SIG-M5 treated with dmso at 0.1 percent for 504 hours (cell line): ENCODE measurements at regions not wholly inside any gene's neighbourhood (a gene's known extent, or its start where the extent isn't known, plus 50 kb on each side); places are given as distances from the start of the nearest gene placed in this dataset.
A peak's percentile ranks its signal among the peaks of the same experiment; 100 is the strongest.

Source experiments
- DNase-seq: peaks from one replicate; lab custom pipeline; 2025; ENCODE audit not compliant: unreplicated experiment; lab: John Stamatoyannopoulos, UW

DNA sequence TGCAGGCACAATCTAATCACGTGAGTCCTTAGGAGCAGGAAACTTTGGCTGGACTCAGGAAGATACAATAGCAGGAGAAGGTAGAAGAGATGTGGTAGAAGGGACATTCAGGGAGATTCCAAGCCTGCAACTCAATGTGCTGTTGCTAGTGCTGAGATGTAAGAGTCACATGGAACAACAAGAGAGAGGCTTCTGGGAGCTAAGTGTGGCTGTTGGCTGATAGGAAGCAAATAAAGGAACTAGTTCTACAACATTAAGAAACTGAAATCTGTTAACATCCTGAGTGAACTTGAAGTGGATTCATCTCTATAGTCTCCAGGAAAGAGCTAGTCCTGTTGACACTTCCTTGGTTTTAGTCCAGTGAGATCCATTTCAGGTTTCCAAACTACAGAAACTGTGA, 1207.4 kb downstream of the ADGRL3 start:
- peak; percentile 1 for DNase-seq

DNA sequence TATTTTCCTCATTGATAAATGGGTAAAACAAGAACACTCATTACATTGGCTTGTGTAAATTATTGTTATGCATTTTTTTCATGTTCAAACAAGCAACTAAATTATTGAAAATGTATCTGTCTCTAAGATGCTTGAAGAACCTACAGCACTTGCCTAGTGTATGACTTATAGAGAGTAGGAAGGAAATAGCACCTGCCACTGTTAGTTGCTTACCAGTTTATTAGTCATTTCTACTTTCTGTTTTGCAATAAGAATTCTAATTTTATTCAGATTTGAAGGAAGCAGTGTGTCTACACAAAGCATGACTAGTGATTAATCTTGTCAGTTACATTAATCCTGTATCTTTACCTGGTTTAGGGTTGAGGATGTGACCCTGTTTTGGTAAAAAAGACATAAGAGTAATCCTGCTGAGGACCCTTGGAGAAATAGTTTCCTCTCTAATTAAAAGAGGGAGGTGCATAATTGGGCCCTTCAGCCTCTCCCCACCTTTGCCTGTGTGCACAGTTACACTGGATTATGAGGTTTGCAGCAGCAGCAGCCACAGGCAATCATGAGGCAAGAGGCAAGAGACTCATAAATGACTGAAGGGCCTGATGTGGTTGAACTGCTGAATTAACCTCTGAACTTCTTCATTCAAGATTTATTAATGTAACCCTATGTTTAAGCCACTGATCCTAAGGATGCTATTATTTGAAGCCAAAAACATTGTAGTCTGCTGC, 1202.1 kb downstream of the ADGRL3 start:
- peak; percentile 23 for DNase-seq

DNA sequence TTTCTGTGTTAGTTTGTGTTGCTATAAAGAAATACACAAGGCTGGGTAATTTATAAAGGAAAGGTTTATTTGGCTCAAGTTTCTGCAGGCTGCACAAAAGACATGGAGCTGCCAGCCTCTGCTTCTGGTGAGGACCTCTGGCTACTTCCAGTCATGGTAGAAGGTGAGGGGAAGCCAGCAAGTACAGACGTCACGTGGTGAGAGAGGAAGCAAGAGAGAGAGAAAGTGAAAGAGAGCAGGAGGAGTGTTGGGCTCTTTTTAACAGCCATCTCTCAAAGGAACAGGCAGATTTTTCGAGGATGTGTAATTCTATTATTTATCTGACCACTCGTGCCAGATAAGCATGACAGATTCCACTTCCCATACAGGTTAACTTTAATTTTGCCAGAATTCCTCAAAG, 1199.1 kb downstream of the ADGRL3 start:
- peak; percentile 33 for DNase-seq

DNA sequence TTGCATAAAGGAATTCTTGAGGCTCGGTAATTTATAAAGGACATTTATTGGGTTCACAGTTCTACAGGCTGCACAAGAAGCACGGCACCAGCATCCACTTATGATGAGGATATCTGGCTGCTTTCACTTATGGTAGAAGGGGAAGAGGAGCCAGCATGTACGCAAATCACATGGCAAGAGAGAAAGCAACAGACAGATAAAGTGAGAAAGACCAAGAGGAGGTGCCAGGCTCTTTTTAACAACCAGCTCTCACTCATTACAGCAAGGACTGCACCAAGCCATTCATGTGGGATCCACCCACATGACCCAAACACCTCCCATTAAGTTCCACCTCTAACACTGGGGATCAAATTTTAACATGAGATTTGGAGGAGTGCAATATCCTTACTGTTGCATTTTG, 1198.2 kb downstream of the ADGRL3 start:
- DNase-seq: no peak

DNA sequence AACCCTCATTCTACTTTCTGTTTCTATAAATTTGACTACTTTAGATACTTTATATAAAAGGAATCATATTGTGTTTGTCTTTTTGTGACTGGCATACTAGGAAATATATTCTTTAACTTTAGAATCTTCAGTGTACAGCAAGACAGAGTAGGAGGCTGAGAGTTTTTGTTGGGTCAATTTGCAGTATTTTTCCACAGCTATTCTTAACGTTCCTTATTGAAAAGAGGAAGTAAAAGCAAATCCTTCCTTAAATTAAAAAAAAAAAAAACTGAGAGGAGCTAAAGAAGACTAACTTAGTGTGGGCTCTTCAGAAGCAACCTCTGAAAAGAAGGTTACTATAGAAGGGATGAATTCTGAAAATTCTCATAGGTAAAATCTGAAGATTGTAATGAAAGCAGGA, 1194.6 kb downstream of the ADGRL3 start:
- peak; percentile 34 for DNase-seq

DNA sequence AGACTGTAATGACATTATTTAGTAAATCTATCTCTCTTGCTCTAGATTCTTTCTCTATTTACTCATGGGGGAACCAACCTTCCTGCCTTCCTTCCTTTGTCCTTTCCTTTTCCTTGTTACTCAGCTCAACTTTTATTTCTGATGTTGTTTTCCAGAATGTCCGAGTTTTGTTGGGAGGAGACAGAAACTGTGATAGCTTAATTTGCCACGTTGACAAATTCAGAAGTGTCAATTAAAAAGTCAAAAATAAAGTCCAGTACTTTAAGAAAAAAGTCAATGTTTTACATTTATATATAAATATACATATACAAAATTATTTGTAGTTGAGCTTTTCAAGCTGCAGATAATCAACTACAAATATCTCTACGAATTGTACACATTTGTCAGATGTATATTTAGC, 1187.7 kb downstream of the ADGRL3 start:
- DNase-seq: no peak

DNA sequence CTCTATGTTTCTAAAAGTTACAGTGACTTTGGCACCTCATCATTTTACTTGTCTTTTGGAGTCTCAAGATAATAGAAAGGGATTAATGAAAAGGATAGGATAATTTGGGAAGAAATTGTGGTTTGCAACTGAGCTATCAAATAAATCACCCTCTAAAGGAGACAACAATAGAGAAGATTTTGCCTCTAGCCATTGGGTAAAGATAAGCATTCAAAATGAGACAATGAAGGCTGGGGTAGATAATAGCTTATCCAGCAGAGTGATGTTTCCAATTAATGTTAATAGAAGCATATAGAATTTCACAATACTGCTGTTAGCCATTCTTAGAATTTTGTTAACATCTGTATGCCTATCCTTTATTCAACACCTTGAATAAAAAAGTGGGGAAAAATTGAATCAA, 1177.6 kb downstream of the ADGRL3 start:
- no peak for DNase-seq

DNA sequence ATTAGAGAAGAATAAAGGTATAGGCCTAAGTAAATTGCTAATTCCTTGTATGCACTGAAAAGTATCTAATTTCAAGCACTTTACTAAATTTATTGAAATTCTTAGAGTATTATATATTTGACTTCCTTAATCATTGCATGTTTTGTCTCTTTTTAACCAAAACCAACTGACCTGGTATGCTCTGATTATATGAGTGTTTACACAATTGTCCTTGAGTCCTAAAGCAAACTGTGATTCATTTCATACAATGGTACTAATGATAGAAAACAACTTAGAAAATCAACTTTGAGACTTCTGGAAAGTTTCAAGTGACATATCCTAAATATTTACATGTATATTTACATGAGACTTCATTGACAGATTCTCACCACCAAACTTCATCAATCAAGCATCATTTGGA, 1177.1 kb downstream of the ADGRL3 start:
- DNase-seq: no peak

DNA sequence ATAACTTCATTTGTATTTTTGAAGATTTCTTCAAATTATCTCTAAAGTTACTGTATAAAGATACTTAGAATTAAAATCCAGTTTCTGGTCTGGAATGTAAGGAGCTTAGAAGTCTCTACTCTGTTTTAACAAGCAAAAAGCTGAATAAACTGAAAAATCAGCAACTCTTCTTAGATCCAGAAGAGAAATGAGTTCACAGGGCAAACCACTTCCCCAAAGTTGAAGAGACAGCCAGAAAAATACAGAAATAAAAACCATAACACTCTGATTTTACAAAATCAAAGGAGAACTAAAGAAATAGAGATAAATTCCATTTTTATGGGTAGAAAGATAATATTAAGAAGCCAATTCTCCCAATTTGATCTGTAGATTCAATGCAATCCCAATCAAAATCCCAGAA, 1166.8 kb downstream of the ADGRL3 start:
- no peak for DNase-seq

DNA sequence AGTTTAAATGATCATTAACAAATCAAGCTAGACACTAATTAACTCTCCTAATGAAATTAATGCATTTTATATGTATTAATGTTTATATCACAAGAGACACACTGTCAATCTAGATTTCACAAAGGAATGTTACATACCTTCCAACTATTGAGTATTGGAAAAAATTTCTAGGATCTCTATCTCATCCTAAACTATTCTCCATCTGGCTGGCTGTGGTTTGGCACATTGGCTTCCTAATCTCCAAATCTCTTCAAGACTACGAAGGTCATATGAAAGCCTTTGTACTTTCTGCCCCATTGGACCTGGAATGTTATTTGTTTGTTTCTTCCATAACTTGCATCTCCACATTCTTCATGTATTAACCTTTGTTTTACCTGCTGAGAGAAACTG, 1160.0 kb downstream of the ADGRL3 start:
- DNase-seq: no peak

DNA sequence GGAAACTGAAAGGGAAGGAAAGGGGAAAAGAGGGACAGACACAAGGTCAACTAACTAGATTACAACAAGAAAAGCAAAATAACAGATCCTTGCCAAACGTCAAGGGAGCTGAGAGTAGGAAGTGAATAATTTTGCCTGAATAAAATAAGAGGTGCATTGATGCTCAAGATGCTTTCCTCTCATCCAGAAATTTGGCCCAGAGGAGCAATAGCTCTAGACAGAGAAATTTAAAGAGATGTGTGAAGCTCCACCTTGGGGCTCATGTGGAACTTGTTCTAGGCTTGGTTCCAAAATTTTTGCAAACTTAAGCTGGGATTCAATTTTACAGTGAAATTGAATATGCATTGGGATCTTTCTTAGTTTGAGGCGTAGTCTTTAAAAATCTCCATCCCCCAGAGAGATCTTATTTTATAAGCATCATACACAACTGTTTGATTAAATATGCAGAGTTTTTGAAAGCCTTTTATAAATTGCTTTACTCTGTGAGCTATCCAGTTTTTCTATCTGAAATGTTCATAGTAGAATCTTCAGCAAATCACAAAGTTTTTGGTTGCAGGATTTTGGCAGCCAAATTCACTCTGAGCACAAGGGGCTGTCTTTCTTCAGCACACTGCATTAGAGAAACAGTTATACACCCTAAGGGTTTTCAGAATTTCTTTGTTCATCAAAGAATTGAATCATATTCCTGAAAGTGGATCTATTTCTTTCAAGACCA, 1159.5 kb downstream of the ADGRL3 start:
- no peak for DNase-seq

DNA sequence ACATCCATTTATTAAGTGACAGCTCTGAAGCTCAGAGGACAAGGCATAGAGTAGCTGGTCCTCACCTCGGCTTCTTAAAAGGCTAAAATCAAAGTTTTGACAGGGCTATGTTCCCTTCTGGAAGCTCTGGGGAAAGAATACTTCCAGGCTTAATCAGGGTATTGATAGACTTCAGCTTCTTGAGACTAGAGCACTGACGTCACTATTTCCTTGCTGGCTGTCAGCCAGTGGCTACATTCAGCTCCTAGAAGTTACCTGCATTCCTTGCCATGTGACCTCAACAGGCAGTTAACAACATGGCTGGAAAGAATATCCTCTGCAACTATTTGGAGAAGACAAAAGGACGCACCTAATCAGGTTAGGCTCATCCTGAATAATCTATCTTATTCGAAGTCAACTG, 1144.8 kb downstream of the ADGRL3 start:
- DNase-seq: no peak

DNA sequence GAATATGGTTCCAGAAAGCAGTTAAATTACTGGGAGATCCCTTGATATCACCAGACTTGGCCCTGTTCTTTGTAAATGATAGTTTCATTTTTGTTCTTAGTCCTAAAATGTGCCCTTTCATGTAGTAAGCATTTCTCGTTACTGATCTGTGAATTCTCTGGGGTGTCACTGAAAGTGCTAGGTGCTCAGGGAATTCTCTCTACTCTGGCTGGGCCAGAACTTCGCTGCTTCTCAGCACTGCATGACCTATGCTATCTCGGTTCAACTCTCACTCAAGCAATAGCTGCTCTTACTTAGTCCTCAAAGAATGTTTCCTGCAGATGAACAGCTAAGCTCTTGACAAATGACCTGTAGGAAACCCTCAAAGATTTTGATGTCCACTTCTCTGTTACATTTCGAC, 1144.3 kb downstream of the ADGRL3 start:
- no peak for DNase-seq

DNA sequence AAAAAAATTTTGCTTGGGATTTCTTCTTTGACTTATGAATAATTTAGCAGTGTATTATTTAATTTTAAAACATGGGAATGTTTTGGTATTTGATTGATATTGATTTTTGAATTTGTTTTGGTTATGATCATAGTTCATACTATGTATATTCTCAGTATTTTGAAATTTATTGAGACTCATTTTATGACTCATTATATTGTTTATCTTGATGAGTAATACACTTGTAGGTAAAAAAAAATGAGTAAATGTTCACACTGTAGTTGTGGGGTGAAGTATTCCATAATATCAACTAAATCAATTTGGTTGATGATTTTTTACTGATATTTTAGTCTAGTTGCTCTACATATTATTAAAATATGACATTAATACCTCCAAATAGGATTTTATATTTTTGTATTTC, 1142.2 kb downstream of the ADGRL3 start:
- no peak for DNase-seq

DNA sequence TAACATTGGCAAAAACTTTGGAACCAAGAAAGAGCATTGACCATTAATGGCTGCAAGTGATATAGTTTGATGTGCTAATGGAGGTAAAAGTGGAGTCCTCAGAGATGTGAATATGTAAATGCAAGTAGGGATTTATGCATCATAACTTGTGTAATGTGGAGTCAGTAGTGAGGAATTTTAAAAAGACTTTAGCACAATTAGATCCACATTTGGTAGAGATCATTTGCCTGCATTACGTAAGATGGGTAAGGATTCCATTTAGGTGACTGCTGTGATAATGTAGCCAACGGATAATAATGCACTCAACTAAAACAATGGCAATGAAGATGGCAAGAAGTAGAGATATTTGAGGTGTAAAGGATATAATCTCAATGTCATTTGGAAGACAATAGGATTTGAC, 1128.4 kb downstream of the ADGRL3 start:
- DNase-seq: no peak

DNA sequence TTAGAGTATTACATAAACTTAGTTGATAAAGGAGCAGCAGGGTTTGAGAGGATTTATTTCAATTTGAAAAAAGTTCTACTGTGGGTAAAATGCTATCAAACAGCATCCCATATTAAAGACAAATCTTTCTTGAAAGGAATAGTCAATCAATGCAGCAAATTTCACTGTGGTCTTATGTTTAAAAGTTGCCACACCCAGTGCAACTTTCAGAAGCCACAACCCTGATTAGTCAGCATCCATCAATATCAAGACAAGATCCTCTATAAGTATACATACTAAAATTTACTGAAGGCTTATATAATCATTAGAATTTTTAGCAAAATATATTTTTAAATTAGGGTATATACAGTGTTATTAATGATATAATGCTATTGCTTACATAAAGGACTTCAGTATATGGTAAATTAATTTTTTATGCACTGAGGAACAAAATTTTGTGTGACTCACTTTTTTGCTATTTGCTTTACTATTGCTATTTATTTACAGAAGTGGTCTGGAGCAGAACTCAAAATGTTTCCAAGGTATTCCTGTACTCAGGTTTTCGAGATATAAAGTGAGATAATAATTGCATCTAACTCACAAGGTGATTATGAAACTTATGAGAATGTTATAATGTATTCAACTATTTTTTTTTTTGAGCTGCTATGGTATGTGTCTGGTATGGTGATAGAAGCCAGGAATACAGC, 1127.6 kb downstream of the ADGRL3 start:
- no peak for DNase-seq

DNA sequence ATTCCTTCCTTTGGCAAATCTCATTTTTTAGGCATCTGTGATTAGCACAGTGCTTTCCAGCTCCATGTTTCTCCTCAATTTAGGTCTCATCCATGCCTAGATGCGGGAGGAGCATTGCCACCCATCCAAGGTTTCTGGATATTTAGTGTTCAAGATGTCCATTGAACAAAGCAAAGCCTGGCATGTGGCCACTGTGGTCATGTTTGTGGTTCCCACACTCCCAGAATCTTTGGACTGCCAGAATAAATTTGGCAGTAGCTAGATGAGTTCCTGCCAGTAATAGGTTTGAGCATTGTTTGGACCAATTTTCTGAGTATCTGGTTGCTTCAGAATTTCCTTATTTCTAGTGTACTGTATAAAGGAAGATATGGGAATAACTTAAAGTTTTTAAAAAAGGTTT, 1124.1 kb downstream of the ADGRL3 start:
- no peak for DNase-seq

DNA sequence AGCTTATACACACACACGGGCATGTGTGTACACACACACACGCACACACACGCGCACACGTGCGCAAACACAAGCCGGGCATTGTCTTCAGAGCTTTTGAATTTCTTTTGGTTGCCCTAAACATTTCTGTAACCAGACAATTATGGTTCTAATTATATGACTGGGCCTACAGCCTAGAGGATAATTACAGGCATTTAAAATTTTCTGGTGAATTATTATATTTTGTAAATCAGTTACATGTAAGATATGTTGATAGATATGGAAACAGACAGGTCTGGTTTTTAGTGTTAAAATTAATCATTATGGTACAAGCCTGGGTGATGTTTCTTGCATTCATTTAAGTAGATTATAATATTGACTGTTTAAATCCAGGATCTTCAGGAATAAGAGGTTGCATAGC, 1120.5 kb downstream of the ADGRL3 start:
- DNase-seq: no peak

DNA sequence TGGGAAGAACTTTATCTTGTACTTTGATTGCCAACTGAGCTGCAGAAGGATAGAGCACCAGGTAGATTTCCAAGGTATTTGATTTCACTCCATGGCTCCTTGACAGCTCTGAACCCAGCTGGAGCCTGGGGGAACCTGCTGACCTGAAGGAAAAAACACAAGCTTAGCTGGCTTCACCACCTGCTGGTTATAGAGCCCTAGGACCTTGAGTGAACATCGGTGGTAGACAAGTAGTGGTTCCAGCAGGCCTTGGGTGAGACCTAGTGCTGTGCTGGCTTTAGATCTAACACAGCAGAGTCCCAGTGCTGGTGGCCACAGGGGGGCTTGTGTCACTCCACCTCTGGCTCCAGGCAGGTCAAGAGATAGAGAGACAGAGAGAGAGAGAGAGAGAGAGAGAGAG, 1102.6 kb downstream of the ADGRL3 start:
- DNase-seq: no peak

DNA sequence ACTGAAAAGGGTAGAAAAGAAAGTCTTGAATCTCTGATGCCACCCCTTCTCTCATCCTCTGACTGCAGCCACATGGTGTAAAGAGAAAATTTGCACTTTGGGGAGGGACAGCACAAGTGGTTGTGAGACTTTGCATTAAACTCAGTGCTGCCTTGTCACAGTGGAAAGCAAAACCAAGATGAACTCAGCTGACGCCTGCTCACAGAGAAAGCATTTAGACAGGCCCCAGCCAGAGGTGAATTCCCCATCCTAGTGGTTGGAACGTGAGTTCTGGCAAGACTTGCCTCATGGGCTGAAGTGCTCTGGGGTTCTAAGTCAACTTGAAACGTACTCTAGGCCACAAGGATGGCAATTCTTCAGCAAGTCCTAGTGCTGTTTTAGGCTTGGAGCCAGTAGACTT, 1101.4 kb downstream of the ADGRL3 start:
- DNase-seq: no peak

DNA sequence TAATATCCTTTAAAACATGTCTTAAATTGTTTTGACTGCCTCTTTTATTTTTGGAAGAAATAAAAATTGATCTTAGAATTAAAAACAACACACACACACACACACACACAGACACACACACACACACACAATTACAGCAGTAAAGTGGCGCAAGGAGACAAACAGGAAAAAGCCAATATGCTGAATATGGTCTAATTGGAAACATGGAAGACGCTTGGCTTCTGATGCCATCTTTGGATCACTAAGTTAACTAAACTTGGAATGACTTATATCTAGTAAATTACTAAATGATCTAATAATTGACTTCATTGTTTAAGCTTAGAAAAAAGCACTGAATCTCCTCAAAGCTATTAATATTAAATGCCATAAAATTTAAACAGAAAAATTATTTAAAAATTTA, 1093.4 kb downstream of the ADGRL3 start:
- DNase-seq: no peak

DNA sequence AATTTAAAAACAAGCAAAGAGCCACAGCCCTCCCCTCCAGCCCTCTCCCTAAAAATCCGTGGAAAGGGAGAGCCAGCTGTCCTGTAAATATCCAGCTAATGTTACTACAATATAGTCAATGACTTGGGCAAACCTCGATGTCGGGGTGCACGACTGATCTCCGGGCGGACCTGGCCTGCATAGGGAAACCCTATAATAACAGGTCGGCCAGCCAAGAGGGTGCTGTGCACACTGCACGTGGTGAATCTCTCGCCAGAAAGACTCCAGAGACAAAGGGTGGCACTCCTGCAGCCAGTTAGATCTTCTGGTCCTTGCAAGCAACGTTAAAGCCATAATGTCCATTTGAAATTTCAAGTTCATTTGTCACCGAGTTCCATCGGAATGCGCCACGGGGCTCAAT, 1092.8 kb downstream of the ADGRL3 start:
- DNase-seq: no peak
